ENCODE measurements at regions not wholly inside any gene's neighbourhood (a gene's known extent, or its start where the extent isn't known, plus 50 kb on each side); places are given as distances from the start of the nearest gene placed in this dataset.

DNA sequence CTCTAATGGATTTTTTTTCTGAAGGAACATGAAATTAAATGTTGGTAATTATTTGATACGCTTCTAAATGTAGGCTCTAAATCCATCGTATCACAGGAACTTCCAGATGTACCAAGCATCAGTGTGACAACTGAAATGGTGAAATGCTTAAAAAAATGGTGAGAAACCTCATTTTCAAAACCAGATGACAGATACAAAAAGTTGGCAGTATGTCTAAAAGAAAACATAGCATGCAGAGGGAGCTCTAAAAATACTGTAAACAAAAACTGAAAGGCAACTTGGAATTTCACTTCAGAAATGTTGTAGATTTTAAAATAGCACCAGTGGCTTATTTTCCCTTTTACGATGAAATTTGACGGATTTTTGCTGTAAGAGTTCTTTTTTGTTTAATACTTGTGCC is 1043.6 kb upstream of the WWC1 start:
- Histone ChIP-seq H3K36me3 (replicated peaks in 1 of 2; ENCODE audit: control extremely low read depth in 1 of 2, control insufficient read depth in 1 of 2, extremely low read depth in 1 of 2, insufficient read depth in 2 of 2, low read length in 1 of 2) (no peaks in the 10 kb centered on the region), H2AFZ (ENCODE audit: insufficient read depth, low read depth, low read length, poor library complexity, severe bottlenecking) (no peak overlapping the region), H3K9ac (ENCODE audit: low read length) (no peak overlapping the region), H3K4me2 (replicated peaks; ENCODE audit: low read depth, low read length, poor library complexity, severe bottlenecking) (no peak overlapping the region), H3K27ac (ENCODE audit: low read length in 2 of 2) (no peak overlapping the region), H3K4me3 (ENCODE audit: control extremely low read depth in 1 of 5, extremely low read depth in 1 of 5, insufficient read depth in 1 of 5, low read depth in 2 of 5, low read length in 4 of 5) (no peak overlapping the region), H3K4me1 (ENCODE audit: control insufficient read depth in 2 of 2, insufficient read depth in 2 of 2, low read length in 2 of 2) (no peaks in the 10 kb centered on the region), H3K9me3 (ENCODE audit: control extremely low read depth in 1 of 3, control insufficient read depth in 2 of 3, insufficient read depth in 1 of 3, low read length in 2 of 3) (no peaks in the 10 kb centered on the region), H3K27me3 (replicated peaks in 1 of 4; ENCODE audit: control extremely low read depth in 1 of 4, control insufficient read depth in 3 of 4, insufficient read depth in 4 of 4, low read length in 3 of 4) (no peaks in the 10 kb centered on the region), H3K79me2 (ENCODE audit: control insufficient read depth, insufficient read depth, low read length) (no peaks in the 10 kb centered on the region), H4K20me1 (ENCODE audit: control insufficient read depth, insufficient read depth, low read length, poor library complexity, severe bottlenecking) (no peaks in the 10 kb centered on the region)
- WGBS (ENCODE audit: insufficient coverage), result no CpG with 5 or more reads among the region's 4 CpGs
- CTCF ChIA-PET, result no interaction called here
- ATAC-seq (ENCODE audit: low read depth) (no peak), DNase-seq (no peak)
- Mint-ChIP-seq H3K27me3 (no peaks in the 10 kb centered on the region), H3K4me1 (no peaks in the 10 kb centered on the region), H3K9me3 (ENCODE audit: insufficient read depth) (no peaks in the 10 kb centered on the region), H3K4me3 (no peak overlapping the region), H3K27ac (no peak overlapping the region)
- POLR2A ChIA-PET, result no interaction called here
- TF ChIP-seq, protein P1, sequence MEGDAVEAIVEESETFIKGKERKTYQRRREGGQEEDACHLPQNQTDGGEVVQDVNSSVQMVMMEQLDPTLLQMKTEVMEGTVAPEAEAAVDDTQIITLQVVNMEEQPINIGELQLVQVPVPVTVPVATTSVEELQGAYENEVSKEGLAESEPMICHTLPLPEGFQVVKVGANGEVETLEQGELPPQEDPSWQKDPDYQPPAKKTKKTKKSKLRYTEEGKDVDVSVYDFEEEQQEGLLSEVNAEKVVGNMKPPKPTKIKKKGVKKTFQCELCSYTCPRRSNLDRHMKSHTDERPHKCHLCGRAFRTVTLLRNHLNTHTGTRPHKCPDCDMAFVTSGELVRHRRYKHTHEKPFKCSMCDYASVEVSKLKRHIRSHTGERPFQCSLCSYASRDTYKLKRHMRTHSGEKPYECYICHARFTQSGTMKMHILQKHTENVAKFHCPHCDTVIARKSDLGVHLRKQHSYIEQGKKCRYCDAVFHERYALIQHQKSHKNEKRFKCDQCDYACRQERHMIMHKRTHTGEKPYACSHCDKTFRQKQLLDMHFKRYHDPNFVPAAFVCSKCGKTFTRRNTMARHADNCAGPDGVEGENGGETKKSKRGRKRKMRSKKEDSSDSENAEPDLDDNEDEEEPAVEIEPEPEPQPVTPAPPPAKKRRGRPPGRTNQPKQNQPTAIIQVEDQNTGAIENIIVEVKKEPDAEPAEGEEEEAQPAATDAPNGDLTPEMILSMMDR (IDR thresholded peaks at IDR 0.05), result no peak
- no peak for TF ChIP-seq EZH2 (IDR thresholded peaks at IDR 0.05; ENCODE audit: borderline replicate concordance, insufficient read depth, low read depth, low read length, poor library complexity, severe bottlenecking)
- intact Hi-C loops (cut with micrococcal nuclease), result no loop called here

DNA sequence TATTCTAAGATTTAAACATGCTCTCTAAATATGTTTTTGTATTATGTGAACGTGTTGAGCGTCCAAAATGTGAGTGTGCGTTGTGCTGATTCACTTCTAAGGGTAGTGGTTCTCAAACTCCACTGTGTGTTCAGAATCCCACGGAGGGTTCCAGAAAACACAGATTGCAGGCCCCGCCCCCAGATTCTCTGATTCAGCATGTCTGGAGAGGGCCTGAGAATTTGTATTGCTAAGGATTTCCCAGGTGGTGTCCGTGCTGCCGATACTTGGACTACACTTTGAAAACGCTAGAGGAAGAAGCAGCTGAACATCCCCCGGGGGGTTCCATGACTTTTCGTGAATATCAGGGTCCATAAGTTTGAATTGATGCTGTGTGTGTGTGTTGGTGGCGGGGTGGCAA is 1043.2 kb upstream of the WWC1 start:
- no peak for DNase-seq
- POLR2A ChIA-PET, result no interaction called here
- Histone ChIP-seq H4K20me1 (ENCODE audit: control insufficient read depth, insufficient read depth, low read length, poor library complexity, severe bottlenecking) (no peaks in the 10 kb centered on the region), H3K4me1 (ENCODE audit: control insufficient read depth in 2 of 2, insufficient read depth in 2 of 2, low read length in 2 of 2) (no peaks in the 10 kb centered on the region), H3K79me2 (ENCODE audit: control insufficient read depth, insufficient read depth, low read length) (no peaks in the 10 kb centered on the region), H3K4me2 (replicated peaks; ENCODE audit: low read depth, low read length, poor library complexity, severe bottlenecking) (no peak overlapping the region), H2AFZ (ENCODE audit: insufficient read depth, low read depth, low read length, poor library complexity, severe bottlenecking) (no peak overlapping the region), H3K4me3 (ENCODE audit: control extremely low read depth in 1 of 5, extremely low read depth in 1 of 5, insufficient read depth in 1 of 5, low read depth in 2 of 5, low read length in 4 of 5) (no peak overlapping the region), H3K27me3 (replicated peaks in 1 of 4; ENCODE audit: control extremely low read depth in 1 of 4, control insufficient read depth in 3 of 4, insufficient read depth in 4 of 4, low read length in 3 of 4) (no peaks in the 10 kb centered on the region), H3K9ac (ENCODE audit: low read length) (no peak overlapping the region), H3K9me3 (ENCODE audit: control extremely low read depth in 1 of 3, control insufficient read depth in 2 of 3, insufficient read depth in 1 of 3, low read length in 2 of 3) (no peaks in the 10 kb centered on the region), H3K27ac (ENCODE audit: low read length in 2 of 2) (no peak overlapping the region), H3K36me3 (replicated peaks in 1 of 2; ENCODE audit: control extremely low read depth in 1 of 2, control insufficient read depth in 1 of 2, extremely low read depth in 1 of 2, insufficient read depth in 2 of 2, low read length in 1 of 2) (no peaks in the 10 kb centered on the region)
- Mint-ChIP-seq H3K27ac (no peak overlapping the region), H3K9me3 (ENCODE audit: insufficient read depth) (no peaks in the 10 kb centered on the region), H3K4me1 (no peaks in the 10 kb centered on the region), H3K4me3 (no peak overlapping the region), H3K27me3 (no peaks in the 10 kb centered on the region)
- 94% methylated on average over 11 of the region's 11 CpGs for WGBS (ENCODE audit: insufficient coverage)
- intact Hi-C loops (cut with micrococcal nuclease), result no loop called here
- no peak for ATAC-seq (ENCODE audit: low read depth)
- TF ChIP-seq, protein P1 (IDR thresholded peaks at IDR 0.05), result no peak
- TF ChIP-seq EZH2 (IDR thresholded peaks at IDR 0.05; ENCODE audit: borderline replicate concordance, insufficient read depth, low read depth, low read length, poor library complexity, severe bottlenecking), result no peak
- CTCF ChIA-PET, result no interaction called here
